DOHH2 (cell line): ENCODE measurements at regions not wholly inside any gene's neighbourhood (a gene's known extent, or its start where the extent isn't known, plus 50 kb on each side); places are given as distances from the start of the nearest gene placed in this dataset.

Experiments
- H3F3A ChIP-seq: fragments of 200-600 bp; sonication (generic), shearing (Covaris generic); 2 replicates; pipeline ENCODE4 v1.6.0; 2016; ENCODE audit warnings: antibody characterized with exemption, mild to moderate bottlenecking; ENCODE audit not compliant: control insufficient read depth, insufficient read depth
- H3K27ac ChIP-seq: fragments of 200-600 bp; sonication (generic); 2 replicates; pipeline ENCODE4 v1.5.1; 2014; ENCODE audit warnings: low read depth, mild to moderate bottlenecking, low read length, moderate library complexity
- H3K27me3 ChIP-seq: fragments of 200-600 bp; sonication (generic); 2 replicates; pipeline ENCODE4 v1.6.1; 2014; ENCODE audit warnings: mild to moderate bottlenecking, low read length, mixed read lengths; ENCODE audit not compliant: control insufficient read depth
- H3K36me3 ChIP-seq: fragments of 200-600 bp; sonication (generic); 2 replicates; pipeline ENCODE4 v1.6.1; 2014; ENCODE audit warnings: mild to moderate bottlenecking, low read length, moderate library complexity, mixed read lengths; ENCODE audit not compliant: control insufficient read depth
- H3K4me1 ChIP-seq: fragments of 200-600 bp; sonication (generic); 2 replicates; pipeline ENCODE4 v1.6.1; 2014; ENCODE audit warnings: mild to moderate bottlenecking, low read length, mixed read lengths; ENCODE audit not compliant: control insufficient read depth
- H3K4me2 ChIP-seq: fragments of 200-600 bp; sonication (generic); 2 replicates; pipeline ENCODE4 v1.6.0; 2014; ENCODE audit warnings: mild to moderate bottlenecking, low read length, moderate library complexity
- H3K4me3 ChIP-seq: fragments of 200-600 bp; sonication (generic); 2 replicates; pipeline ENCODE4 v1.5.1; 2014; ENCODE audit warnings: mild to moderate bottlenecking, low read length, mixed read lengths
- H3K79me2 ChIP-seq: fragments of 200-600 bp; sonication (generic); 2 replicates; pipeline ENCODE4 v1.6.1; 2014; ENCODE audit warnings: mild to moderate bottlenecking, low read length, mixed read lengths; ENCODE audit not compliant: control insufficient read depth
- H3K9me2 ChIP-seq: fragments of 200-600 bp; sonication (generic); replicated peaks from 2 replicates; pipeline ENCODE4 v1.6.1; 2014; ENCODE audit warnings: mild to moderate bottlenecking, low read length, mixed read lengths; ENCODE audit not compliant: control insufficient read depth
- H3K9me3 ChIP-seq: fragments of 200-600 bp; sonication (generic); 2 replicates; pipeline ENCODE4 v1.6.1; 2014; ENCODE audit warnings: antibody characterized with exemption, low read length, mixed read lengths; ENCODE audit not compliant: control insufficient read depth, insufficient read depth
- H4K20me1 ChIP-seq: fragments of 200-600 bp; sonication (generic); 2 replicates; pipeline ENCODE4 v1.6.0; 2014; ENCODE audit warnings: low read depth, mild to moderate bottlenecking, antibody characterized with exemption, low read length, moderate library complexity; ENCODE audit not compliant: control insufficient read depth, insufficient read depth
- CTCF ChIP-seq: fragments of 200-600 bp; sonication (generic); IDR thresholded peaks from one replicate; pipeline ENCODE4 v1.5.1; 2014; ENCODE audit warnings: antibody characterized with exemption, mild to moderate bottlenecking, low read depth, low read length; ENCODE audit not compliant: poor library complexity, severe bottlenecking
- EZH2phosphoT487 ChIP-seq: fragments of 200-600 bp; sonication (generic); IDR thresholded peaks from 2 replicates; pipeline ENCODE4 v1.6.1; 2017; ENCODE audit warnings: borderline replicate concordance, mild to moderate bottlenecking, antibody characterized with exemption, low read length, moderate library complexity, mixed read lengths

- no peaks in the 10 kb centered on the region for H3K79me2 ChIP-seq
- no peaks in the 10 kb centered on the region for H3F3A ChIP-seq
- no peaks in the 10 kb centered on the region for H4K20me1 ChIP-seq
- H3K4me3 ChIP-seq, result no peak overlapping the region
- H3K9me3 ChIP-seq, result no peaks in the 10 kb centered on the region
- H3K27ac ChIP-seq, result no peak overlapping the region
- H3K27me3 ChIP-seq, result no peaks in the 10 kb centered on the region
- H3K4me1 ChIP-seq, result no peaks in the 10 kb centered on the region
- no peak for TF ChIP-seq CTCF
- no peak overlapping the region for H3K4me2 ChIP-seq
- no peaks in the 10 kb centered on the region for H3K9me2 ChIP-seq
- H3K36me3 ChIP-seq, result no peaks in the 10 kb centered on the region
Measured at GRCh38 chr2:65781756-65782155, 349.4 kb upstream of the SPRED2 start.

- Histone ChIP-seq H3K4me3 (no peak overlapping the region), H3K9me2 (no peaks in the 10 kb centered on the region), H3K9me3 (no peaks in the 10 kb centered on the region), H3K79me2 (no peaks in the 10 kb centered on the region), H3K4me2 (no peak overlapping the region), H3K27me3 (no peaks in the 10 kb centered on the region), H3F3A (no peaks in the 10 kb centered on the region), H4K20me1 (no peaks in the 10 kb centered on the region), H3K4me1 (no peaks in the 10 kb centered on the region), H3K36me3 (no peaks in the 10 kb centered on the region), H3K27ac (no peak overlapping the region)
- TF ChIP-seq CTCF (no peak), EZH2phosphoT487 (no peak)
Measured at GRCh38 chr2:65779021-65779420, 346.6 kb upstream of the SPRED2 start.

- Histone ChIP-seq H3F3A (no peaks in the 10 kb centered on the region), H3K4me2 (no peak overlapping the region), H3K4me1 (no peaks in the 10 kb centered on the region), H3K9me2 (no peaks in the 10 kb centered on the region), H3K27me3 (no peaks in the 10 kb centered on the region), H3K4me3 (no peak overlapping the region), H3K79me2 (no peaks in the 10 kb centered on the region), H3K27ac (no peak overlapping the region), H3K9me3 (no peaks in the 10 kb centered on the region), H3K36me3 (no peaks in the 10 kb centered on the region), H4K20me1 (no peaks in the 10 kb centered on the region)
- no peak for TF ChIP-seq EZH2phosphoT487
- no peak for TF ChIP-seq CTCF
Measured at GRCh38 chr2:65778137-65778536, 345.7 kb upstream of the SPRED2 start.

GRCh38 chr2:65775839-65776238 is 343.4 kb upstream of the SPRED2 start:
- Histone ChIP-seq H4K20me1 (no peaks in the 10 kb centered on the region), H3K27ac (no peak overlapping the region), H3K4me3 (no peak overlapping the region), H3F3A (no peaks in the 10 kb centered on the region), H3K4me1 (no peaks in the 10 kb centered on the region), H3K36me3 (no peaks in the 10 kb centered on the region), H3K9me2 (no peaks in the 10 kb centered on the region), H3K27me3 (no peaks in the 10 kb centered on the region), H3K79me2 (no peaks in the 10 kb centered on the region), H3K9me3 (no peaks in the 10 kb centered on the region), H3K4me2 (no peak overlapping the region)
- TF ChIP-seq EZH2phosphoT487 (no peak), CTCF (no peak)
